T-helper 17 cell (primary cell): ENCODE measurements at regions not wholly inside any gene's neighbourhood (a gene's known extent, or its start where the extent isn't known, plus 50 kb on each side); places are given as distances from the start of the nearest gene placed in this dataset.

Experiments used
- ATAC-seq: fragments of 150-1000 bp; cut with Tn5 transposase; 2 replicates; pipeline ENCODE4 v1.10.0; 2021; ENCODE audit warnings: mild to moderate bottlenecking, moderate library complexity
- DNase-seq, 3 donors: peaks; one replicate each; pipeline versions ENCODE4 v3.0.0 to v3.0.0-alpha.2; 2020 to 2021
- H3K9me3 ChIP-seq: one replicate; pipeline ENCODE4 v1.7.0; 2013; ENCODE audit warnings: low read length, mild to moderate bottlenecking; ENCODE audit not compliant: control insufficient read depth, poor library complexity, severe bottlenecking
- H3K27ac Mint-ChIP-seq: one replicate; pipeline ENCODE4 v1.8.0; 2022; ENCODE audit warnings: mild to moderate bottlenecking, moderate library complexity, mixed read lengths
- H3K27me3 Mint-ChIP-seq: one replicate; pipeline ENCODE4 v1.8.0; 2022; ENCODE audit warnings: mixed read lengths
- H3K36me3 Mint-ChIP-seq: one replicate; pipeline ENCODE4 v1.8.0; 2022; ENCODE audit warnings: low read depth, mixed read lengths
- H3K4me1 Mint-ChIP-seq: one replicate; pipeline ENCODE4 v1.8.0; 2022; ENCODE audit warnings: mild to moderate bottlenecking, mixed read lengths
- H3K4me3 Mint-ChIP-seq: one replicate; pipeline ENCODE4 v1.8.0; 2022; ENCODE audit warnings: mild to moderate bottlenecking, moderate library complexity, mixed read lengths

- no peaks in the 10 kb centered on the region for H3K4me1 Mint-ChIP-seq
- no peaks in the 10 kb centered on the region for H3K36me3 Mint-ChIP-seq
- DNase-seq (no peak), ATAC-seq (no peak)
- no peaks in the 10 kb centered on the region for H3K9me3 ChIP-seq
- peaks cover 24% of the 10 kb centered on the region for H3K27me3 Mint-ChIP-seq
- no peak overlapping the region for H3K27ac Mint-ChIP-seq
- H3K4me3 Mint-ChIP-seq: no peak overlapping the region
These were observed 162.3 kb downstream of the ZNF281 start for GRCh38 chr1:200247518-200247917.

GRCh38 chr1:200245473-200245872, 164.4 kb downstream of the ZNF281 start:
- Mint-ChIP-seq H3K4me1 (peaks cover 2% of the 10 kb centered on the region), H3K36me3 (no peaks in the 10 kb centered on the region), H3K27me3 (peaks cover 41% of the 10 kb centered on the region), H3K4me3 (no peak overlapping the region), H3K27ac (no peak overlapping the region)
- no peak for ATAC-seq
- no peaks in the 10 kb centered on the region for H3K9me3 ChIP-seq
- DNase-seq: no peak

DNA sequence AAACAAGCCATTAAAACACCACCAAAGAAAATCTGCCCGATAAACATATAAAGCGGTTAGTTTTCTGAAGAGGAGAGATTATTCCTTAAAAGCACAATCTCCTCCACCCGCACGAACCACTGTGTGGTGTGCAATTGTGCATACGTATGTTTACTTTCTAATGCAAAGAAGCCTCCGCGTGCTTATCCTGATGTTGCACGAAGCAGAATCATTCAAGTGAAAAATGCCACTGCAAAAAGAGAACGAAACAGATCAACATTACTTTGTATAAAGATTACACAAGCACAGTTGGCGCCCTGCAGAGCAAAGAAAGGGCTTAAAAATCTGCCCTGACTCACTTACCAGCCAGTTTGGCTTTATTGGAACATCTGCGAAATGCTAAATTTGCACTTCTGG, 166.8 kb downstream of the ZNF281 start:
- DNase-seq: no peak
- no peak overlapping the region for H3K4me3 Mint-ChIP-seq
- H3K9me3 ChIP-seq: no peaks in the 10 kb centered on the region
- no peaks in the 10 kb centered on the region for H3K36me3 Mint-ChIP-seq
- no peak for ATAC-seq
- no peak overlapping the region for H3K27ac Mint-ChIP-seq
- peaks cover 43% of the 10 kb centered on the region for H3K27me3 Mint-ChIP-seq
- H3K4me1 Mint-ChIP-seq: peaks cover 2% of the 10 kb centered on the region

- H3K4me3 Mint-ChIP-seq: no peak overlapping the region
- H3K27ac Mint-ChIP-seq: no peak overlapping the region
- no peaks in the 10 kb centered on the region for H3K9me3 ChIP-seq
- no peak for DNase-seq
- no peak for ATAC-seq
- H3K27me3 Mint-ChIP-seq: peaks cover 37% of the 10 kb centered on the region
- peaks cover 2% of the 10 kb centered on the region for H3K4me1 Mint-ChIP-seq
- H3K36me3 Mint-ChIP-seq: no peaks in the 10 kb centered on the region
These were observed 167.5 kb downstream of the ZNF281 start for GRCh38 chr1:200242110-200243041.

GRCh38 chr1:200240656-200241055, 169.2 kb downstream of the ZNF281 start:
- H3K4me1 Mint-ChIP-seq: peaks cover 2% of the 10 kb centered on the region
- H3K27ac Mint-ChIP-seq: no peak overlapping the region
- no peak for DNase-seq
- no peaks in the 10 kb centered on the region for H3K9me3 ChIP-seq
- H3K36me3 Mint-ChIP-seq: no peaks in the 10 kb centered on the region
- peak overlapping the region; percentile 25 for H3K4me3 Mint-ChIP-seq
- H3K27me3 Mint-ChIP-seq: peaks cover 41% of the 10 kb centered on the region
- no peak for ATAC-seq

DNA sequence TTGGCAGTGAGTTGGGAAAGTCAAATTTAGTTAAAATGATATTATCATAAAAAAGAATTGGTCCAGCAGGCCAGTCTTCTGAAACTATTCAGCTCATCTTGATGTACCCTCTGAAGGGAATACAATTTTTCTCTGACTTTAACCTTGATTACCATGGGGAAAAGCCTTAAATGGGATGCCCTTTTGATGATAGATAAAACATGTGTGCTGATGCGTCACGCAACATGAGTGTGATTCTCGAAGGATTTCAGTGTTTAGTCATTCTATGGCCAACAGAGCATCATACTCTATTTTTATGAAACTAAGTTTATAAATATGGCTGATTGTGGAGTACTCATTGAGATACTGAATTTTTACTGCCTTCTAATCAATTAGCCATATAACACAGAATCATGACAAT, 171.5 kb downstream of the ZNF281 start:
- Mint-ChIP-seq H3K27me3 (peaks cover 39% of the 10 kb centered on the region), H3K4me1 (peaks cover 2% of the 10 kb centered on the region), H3K36me3 (no peaks in the 10 kb centered on the region), H3K27ac (no peak overlapping the region), H3K4me3 (no peak overlapping the region)
- DNase-seq: no peak
- ATAC-seq: no peak
- no peaks in the 10 kb centered on the region for H3K9me3 ChIP-seq

- no peak overlapping the region for H3K27ac Mint-ChIP-seq
- H3K36me3 Mint-ChIP-seq: no peaks in the 10 kb centered on the region
- peaks cover 2% of the 10 kb centered on the region for H3K4me1 Mint-ChIP-seq
- H3K9me3 ChIP-seq: no peaks in the 10 kb centered on the region
- no peak overlapping the region for H3K4me3 Mint-ChIP-seq
- H3K27me3 Mint-ChIP-seq: peaks cover 27% of the 10 kb centered on the region
- DNase-seq (no peak), ATAC-seq (no peak)
These were observed 172.8 kb downstream of the ZNF281 start for GRCh38 chr1:200237066-200237465.

DNA sequence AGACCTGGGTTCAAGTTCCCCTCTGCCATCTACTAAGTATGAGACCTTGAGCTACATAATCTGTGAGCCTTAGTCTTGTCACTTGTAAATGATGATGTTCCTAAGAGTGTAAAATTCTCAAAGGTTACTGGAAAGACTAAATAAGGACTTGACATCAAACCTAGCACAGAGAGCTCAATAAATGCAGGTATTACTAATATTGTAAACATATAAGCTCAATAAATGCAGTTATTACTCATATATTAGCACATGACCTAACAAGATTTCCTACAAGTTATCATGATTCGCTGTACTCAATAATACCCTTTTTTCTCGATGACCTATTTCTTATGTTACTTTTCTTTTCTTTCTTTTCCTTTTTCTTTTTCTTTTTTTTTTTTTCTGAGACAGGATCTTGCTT, 174.9 kb downstream of the ZNF281 start:
- no peak overlapping the region for H3K4me3 Mint-ChIP-seq
- H3K27me3 Mint-ChIP-seq: peaks cover 13% of the 10 kb centered on the region
- no peaks in the 10 kb centered on the region for H3K36me3 Mint-ChIP-seq
- H3K27ac Mint-ChIP-seq: no peak overlapping the region
- no peaks in the 10 kb centered on the region for H3K4me1 Mint-ChIP-seq
- H3K9me3 ChIP-seq: no peaks in the 10 kb centered on the region
- DNase-seq (no peak), ATAC-seq (no peak)

GRCh38 chr1:200233393-200233792, 176.4 kb downstream of the ZNF281 start:
- no peak for DNase-seq

DNA sequence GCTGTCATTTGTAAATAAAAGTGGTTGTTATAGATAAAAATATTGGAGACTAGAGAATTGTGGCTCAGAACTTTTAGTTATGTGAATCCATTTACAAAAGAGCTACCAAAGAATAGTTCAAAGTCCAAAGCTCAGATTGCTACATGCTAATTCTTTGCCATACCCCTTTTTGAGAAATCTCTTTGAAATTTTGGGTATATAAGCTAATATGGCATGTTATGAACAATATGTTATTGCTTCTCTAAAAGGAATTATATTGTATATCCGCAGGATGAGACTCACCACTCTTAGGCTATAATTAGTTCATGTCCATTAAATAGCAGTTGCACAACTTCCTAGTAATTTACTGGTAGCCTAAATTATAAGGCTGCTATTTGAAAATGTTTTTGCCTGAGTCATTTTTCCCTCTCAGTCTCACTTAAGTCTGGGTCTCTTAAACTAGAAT, 178.0 kb downstream of the ZNF281 start:
- Mint-ChIP-seq H3K27me3 (peaks cover 13% of the 10 kb centered on the region), H3K27ac (no peak overlapping the region), H3K4me1 (peaks cover 8% of the 10 kb centered on the region), H3K36me3 (no peaks in the 10 kb centered on the region), H3K4me3 (no peak overlapping the region)
- no peak for ATAC-seq
- DNase-seq: no peak
- H3K9me3 ChIP-seq: no peaks in the 10 kb centered on the region

More at GRCh38 chr1:200233393-200233792, 176.4 kb downstream of the ZNF281 start:
- H3K27ac Mint-ChIP-seq: no peak overlapping the region
- H3K4me3 Mint-ChIP-seq: no peak overlapping the region
- no peaks in the 10 kb centered on the region for H3K4me1 Mint-ChIP-seq
- H3K9me3 ChIP-seq: no peaks in the 10 kb centered on the region
- peaks cover 13% of the 10 kb centered on the region for H3K27me3 Mint-ChIP-seq
- no peak for ATAC-seq
- no peaks in the 10 kb centered on the region for H3K36me3 Mint-ChIP-seq

DNA sequence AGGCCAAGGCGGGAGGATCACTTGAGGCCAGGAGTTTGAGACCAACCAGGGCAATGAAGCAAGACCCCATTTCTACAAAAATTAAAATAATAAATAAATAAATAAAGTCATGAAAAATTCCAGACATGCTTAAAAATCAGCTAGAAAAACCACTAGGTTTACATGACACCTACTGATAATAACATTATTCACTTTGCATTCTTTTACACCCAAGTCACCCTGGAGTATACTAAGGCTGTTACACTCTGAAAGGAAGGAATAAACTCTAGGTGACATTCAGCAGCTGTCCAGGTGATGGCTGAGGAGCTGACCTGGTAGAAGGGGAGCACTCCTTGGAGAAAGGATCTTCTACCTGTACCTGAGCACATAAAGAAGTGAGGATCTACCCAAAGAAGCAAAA, 179.2 kb downstream of the ZNF281 start:
- Mint-ChIP-seq H3K4me1 (peaks cover 16% of the 10 kb centered on the region), H3K27ac (no peak overlapping the region), H3K36me3 (no peaks in the 10 kb centered on the region), H3K4me3 (no peak overlapping the region), H3K27me3 (peaks cover 3% of the 10 kb centered on the region)
- ATAC-seq (no peak), DNase-seq (no peak)
- no peaks in the 10 kb centered on the region for H3K9me3 ChIP-seq

DNA sequence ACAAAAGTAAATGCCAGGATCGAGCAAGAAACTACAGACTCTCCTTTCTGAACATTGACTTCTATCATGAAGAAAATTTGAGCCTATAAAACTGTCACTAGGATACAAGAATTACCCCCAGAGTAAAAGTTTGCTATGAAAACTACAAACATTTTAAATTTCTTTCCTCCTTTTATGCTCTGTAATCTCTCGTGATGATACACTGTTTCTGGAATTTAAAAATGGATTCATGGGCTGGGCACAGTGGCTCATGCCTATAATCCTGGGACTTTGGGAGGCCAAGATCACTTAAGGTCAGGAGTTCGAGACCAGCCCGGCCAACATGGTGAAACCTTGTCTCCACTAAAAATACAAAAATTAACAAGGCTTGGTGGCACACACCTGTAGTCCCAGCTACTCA, 181.3 kb downstream of the ZNF281 start:
- peaks cover 2% of the 10 kb centered on the region for H3K36me3 Mint-ChIP-seq
- H3K4me1 Mint-ChIP-seq: peaks cover 21% of the 10 kb centered on the region
- no peaks in the 10 kb centered on the region for H3K27me3 Mint-ChIP-seq
- H3K27ac Mint-ChIP-seq: no peak overlapping the region
- no peaks in the 10 kb centered on the region for H3K9me3 ChIP-seq
- H3K4me3 Mint-ChIP-seq: no peak overlapping the region
- ATAC-seq (no peak), DNase-seq (no peak)

DNA sequence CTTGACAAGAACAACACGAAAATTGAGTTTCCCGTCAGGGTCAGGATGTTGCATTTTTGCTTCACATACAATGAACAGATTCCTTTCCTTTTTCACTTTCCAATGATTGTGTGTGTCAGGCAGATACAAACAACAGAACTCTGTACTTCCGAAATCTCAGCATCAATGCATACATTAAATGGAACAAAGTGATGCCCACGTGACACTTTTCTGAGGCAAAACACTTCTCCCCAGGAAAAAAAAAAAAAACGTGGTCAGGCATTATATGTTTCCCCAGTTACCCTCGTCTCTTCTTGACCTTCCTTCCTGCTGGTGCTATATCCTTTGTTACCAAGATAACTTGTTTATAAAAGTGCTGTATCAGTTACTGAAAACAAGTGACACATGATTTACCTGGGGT, 181.8 kb downstream of the ZNF281 start:
- H3K9me3 ChIP-seq: no peaks in the 10 kb centered on the region
- Mint-ChIP-seq H3K27me3 (no peaks in the 10 kb centered on the region), H3K4me1 (peaks cover 21% of the 10 kb centered on the region), H3K4me3 (no peak overlapping the region), H3K27ac (no peak overlapping the region), H3K36me3 (peaks cover 2% of the 10 kb centered on the region)
- ATAC-seq: no peak
- DNase-seq: no peak
